Stomach (tissue), 8 donors: ENCODE measurements at regions not wholly inside any gene's neighbourhood (a gene's known extent, or its start where the extent isn't known, plus 50 kb on each side); places are given as distances from the start of the nearest gene placed in this dataset.

ENCODE experiments used
- DNase-seq, 2 donors: peaks; one replicate each; pipeline versions ENCODE4 v3.0.0 to v3.0.0-alpha.2; 2013 to 2019
- H3K27ac ChIP-seq, 5 donors: fragments of 200-600 bp in 4 of 5; sonication (generic) in 4 of 5; one replicate each; pipeline ENCODE4 v1.5.1; 2013 to 2019; ENCODE audit warnings: mild to moderate bottlenecking in 1 of 5, moderate library complexity in 1 of 5
- H3K27me3 ChIP-seq, 3 donors: fragments of 200-600 bp; sonication (generic); one replicate each; pipeline ENCODE4 v1.5.1; 2017 to 2019; ENCODE audit warnings: mixed run types in 1 of 3
- H3K36me3 ChIP-seq, 4 donors: fragments of 200-600 bp; sonication (generic); 1 replicate in 3 of 4; 2 replicates in 1 of 4; pipeline ENCODE4 v1.5.1; 2016 to 2019
- H3K4me1 ChIP-seq, 4 donors: fragments of 200-600 bp; sonication (generic); one replicate each; pipeline ENCODE4 v1.5.1; 2016 to 2019
- H3K4me3 ChIP-seq, 4 donors: fragments of 200-600 bp; sonication (generic) in 3 of 4; one replicate each; pipeline ENCODE4 v1.5.1; 2016 to 2019; ENCODE audit warnings: mild to moderate bottlenecking in 1 of 4
- H3K9me3 ChIP-seq, 4 donors: fragments of 200-600 bp; sonication (generic); one replicate each; pipeline ENCODE4 v1.5.1; 2016 to 2019
- EP300 ChIP-seq: sonication (generic); formaldehyde crosslinking; IDR thresholded peaks from one replicate; pipeline ENCODE4 v1.6.1; 2017; ENCODE audit warnings: antibody characterized with exemption
- POLR2A ChIP-seq, 4 donors: fragments of 450-650 bp; IDR thresholded peaks; one replicate each; pipeline ENCODE4 v1.6.1; 2016; ENCODE audit warnings: antibody characterized with exemption in 4 of 4, control low read depth in 2 of 4, mild to moderate bottlenecking in 1 of 4, moderate library complexity in 1 of 4
- POLR2AphosphoS5 ChIP-seq, 3 donors: sonication (generic); formaldehyde crosslinking; IDR thresholded peaks; one replicate each; pipeline ENCODE4 v1.6.1; 2016; ENCODE audit warnings: antibody characterized with exemption in 3 of 3
- WGBS, 5 donors: extraction: QIAGEN DNeasy Blood & Tissue Kit in 3 of 5; methylation state at CpG; one replicate each; pipeline versions ENCODE4 v1.1.5 to v1.1.7; 2013 to 2018; 5-methylcytosine and 5-hydroxymethylcytosine counted together
- intact Hi-C: fragments of 100-400 bp; cut with DNase I; formaldehyde crosslinking; loops from one replicate; pipeline ENCODE4 v1.15.1; 2023; ENCODE audit warnings: low total_unique reads
- TF ChIP-seq, protein P1 (sequence below), 7 experiments: fragments of 450-650 bp in 4 of 7; fragments of 200-600 bp in 3 of 7; sonication (generic) in 3 of 7; IDR thresholded peaks; one replicate each; pipeline ENCODE4 v1.5.1; 2016 to 2019; ENCODE audit warnings: antibody characterized with exemption in 7 of 7, control low read depth in 2 of 7, mild to moderate bottlenecking in 1 of 7
- donor health status: healthy with polysubstance abuse.
- donor health status: Bipolar disorder and iron deficiency.
- donor health status: healthy.

DNA sequence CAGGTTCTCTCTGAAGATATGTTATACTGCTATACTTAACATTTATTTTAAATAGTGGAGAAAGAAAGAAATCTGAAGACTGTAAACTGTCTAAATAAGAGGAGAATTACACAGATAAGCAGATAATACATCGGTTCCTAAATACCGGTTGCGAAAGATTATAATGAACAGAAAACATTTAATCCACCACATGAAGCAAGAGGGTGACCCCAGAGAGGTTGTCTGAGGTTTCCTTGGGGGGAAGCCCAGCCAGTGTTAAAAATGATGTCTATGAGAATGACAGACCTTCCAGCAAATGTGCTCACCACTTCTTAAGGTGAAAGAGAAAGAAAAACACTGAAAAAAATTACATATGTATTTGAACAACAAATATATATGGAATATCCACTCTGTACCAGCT is 356.4 kb upstream of the KAZN start:
- Histone ChIP-seq H3K36me3 (no peaks in the 10 kb centered on the region), H3K4me1 (no peaks in the 10 kb centered on the region), H3K9me3 (no peaks in the 10 kb centered on the region), H3K4me3 (no peak overlapping the region), H3K27ac (peak overlapping the region in 4 of 5 donors; percentile 12 to 53 (median 24)), H3K27me3 (no peaks in the 10 kb centered on the region)
- TF ChIP-seq, protein P1, sequence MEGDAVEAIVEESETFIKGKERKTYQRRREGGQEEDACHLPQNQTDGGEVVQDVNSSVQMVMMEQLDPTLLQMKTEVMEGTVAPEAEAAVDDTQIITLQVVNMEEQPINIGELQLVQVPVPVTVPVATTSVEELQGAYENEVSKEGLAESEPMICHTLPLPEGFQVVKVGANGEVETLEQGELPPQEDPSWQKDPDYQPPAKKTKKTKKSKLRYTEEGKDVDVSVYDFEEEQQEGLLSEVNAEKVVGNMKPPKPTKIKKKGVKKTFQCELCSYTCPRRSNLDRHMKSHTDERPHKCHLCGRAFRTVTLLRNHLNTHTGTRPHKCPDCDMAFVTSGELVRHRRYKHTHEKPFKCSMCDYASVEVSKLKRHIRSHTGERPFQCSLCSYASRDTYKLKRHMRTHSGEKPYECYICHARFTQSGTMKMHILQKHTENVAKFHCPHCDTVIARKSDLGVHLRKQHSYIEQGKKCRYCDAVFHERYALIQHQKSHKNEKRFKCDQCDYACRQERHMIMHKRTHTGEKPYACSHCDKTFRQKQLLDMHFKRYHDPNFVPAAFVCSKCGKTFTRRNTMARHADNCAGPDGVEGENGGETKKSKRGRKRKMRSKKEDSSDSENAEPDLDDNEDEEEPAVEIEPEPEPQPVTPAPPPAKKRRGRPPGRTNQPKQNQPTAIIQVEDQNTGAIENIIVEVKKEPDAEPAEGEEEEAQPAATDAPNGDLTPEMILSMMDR (IDR thresholded peaks at IDR 0.05): no peak
- TF ChIP-seq POLR2AphosphoS5 (IDR thresholded peaks at IDR 0.05) (no peak), POLR2A (IDR thresholded peaks at IDR 0.05) (no peak), EP300 (no peak)
- intact Hi-C loops: no loop called here
- DNase-seq: no peak
- 60 to 77% (median 70%) methylated on average over 3 of the region's 3 CpGs for WGBS, 5 donors

DNA sequence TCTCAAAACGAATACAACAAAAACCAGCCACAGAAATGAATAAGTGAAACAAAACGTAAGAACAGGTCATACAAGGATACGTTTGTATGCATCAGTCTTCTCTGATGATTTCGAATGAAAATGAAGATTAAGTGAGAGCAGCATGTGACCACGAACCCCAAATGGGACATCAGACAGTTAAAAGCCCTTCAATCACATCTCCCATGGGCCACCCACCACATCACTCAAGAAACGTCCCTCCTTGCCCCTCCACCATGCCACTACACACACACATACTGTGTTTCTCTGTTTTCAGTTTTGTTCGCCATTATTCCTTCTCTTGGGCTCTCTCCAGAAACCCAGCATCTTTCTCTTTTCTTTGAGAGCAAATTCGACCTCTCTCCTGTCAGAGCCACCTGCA is 355.6 kb upstream of the KAZN start:
- Histone ChIP-seq H3K27ac (peak overlapping the region in 1 of 5 donors; percentile 53), H3K9me3 (no peaks in the 10 kb centered on the region), H3K4me3 (no peak overlapping the region), H3K27me3 (no peaks in the 10 kb centered on the region), H3K4me1 (no peaks in the 10 kb centered on the region), H3K36me3 (no peaks in the 10 kb centered on the region)
- intact Hi-C loops: no loop called here
- no peak for DNase-seq
- no peak for TF ChIP-seq POLR2AphosphoS5 (IDR thresholded peaks at IDR 0.05)
- no peak for TF ChIP-seq EP300
- TF ChIP-seq POLR2A (IDR thresholded peaks at IDR 0.05): no peak
- TF ChIP-seq, protein P1 (IDR thresholded peaks at IDR 0.05): no peak
- 71 to 77% (median 72%) methylated on average over 8 of the region's 8 CpGs for WGBS, 5 donors

DNA sequence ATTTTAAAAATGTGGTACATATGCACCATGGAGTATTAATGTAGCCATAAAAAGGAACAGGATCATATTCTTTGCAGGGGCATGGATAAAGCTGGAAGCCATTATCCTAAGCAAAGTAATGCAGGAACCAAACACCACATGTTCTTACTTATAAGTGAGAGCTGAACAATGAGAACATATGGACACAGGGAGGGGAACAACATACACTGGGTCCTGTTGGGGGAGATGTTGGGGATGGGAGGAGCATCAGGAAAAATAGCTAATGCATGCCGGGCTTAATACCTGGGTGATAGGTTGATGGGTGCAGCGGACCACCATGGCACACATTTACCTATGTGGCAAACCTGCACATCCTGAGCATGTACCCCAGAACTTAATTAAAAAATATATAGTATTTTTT is 352.5 kb upstream of the KAZN start:
- Histone ChIP-seq H3K36me3 (no peaks in the 10 kb centered on the region), H3K4me3 (no peak overlapping the region), H3K27me3 (no peaks in the 10 kb centered on the region), H3K9me3 (no peaks in the 10 kb centered on the region), H3K27ac (no peak overlapping the region), H3K4me1 (no peaks in the 10 kb centered on the region)
- TF ChIP-seq EP300 (no peak), POLR2A (IDR thresholded peaks at IDR 0.05) (no peak), POLR2AphosphoS5 (IDR thresholded peaks at IDR 0.05) (no peak)
- TF ChIP-seq, protein P1 (IDR thresholded peaks at IDR 0.05): no peak
- whole genome bisulfite sequencing, 5 donors: 82 to 98% (median 92%) methylated on average over 2 of the region's 2 CpGs
- intact Hi-C loops: no loop called here
- DNase-seq: no peak

DNA sequence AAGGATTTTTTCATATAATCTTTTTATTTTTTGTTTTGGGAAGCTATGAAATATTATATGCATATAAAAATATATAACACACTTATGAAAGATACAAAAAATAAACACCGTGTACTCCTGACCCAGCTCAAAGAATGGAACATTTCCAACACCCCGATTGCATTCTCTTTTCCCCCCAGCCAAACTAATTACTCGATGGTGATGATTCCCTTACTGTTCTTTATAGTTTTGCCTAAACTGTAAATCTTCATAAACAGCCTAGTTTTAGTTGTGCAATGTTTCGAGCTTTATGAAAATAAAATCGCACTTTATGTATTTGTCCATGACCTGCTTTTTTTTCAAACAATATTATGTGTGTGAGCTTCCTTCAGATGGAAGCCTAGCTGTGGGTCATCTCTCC is 352.0 kb upstream of the KAZN start:
- Histone ChIP-seq H3K27me3 (no peaks in the 10 kb centered on the region), H3K4me3 (no peak overlapping the region), H3K27ac (no peak overlapping the region), H3K4me1 (no peaks in the 10 kb centered on the region), H3K9me3 (no peaks in the 10 kb centered on the region), H3K36me3 (no peaks in the 10 kb centered on the region)
- no peak for DNase-seq
- WGBS, 5 donors: 77 to 84% (median 79%) methylated on average over 5 of the region's 5 CpGs
- no peak for TF ChIP-seq POLR2A (IDR thresholded peaks at IDR 0.05)
- TF ChIP-seq POLR2AphosphoS5 (IDR thresholded peaks at IDR 0.05): no peak
- intact Hi-C loops: no loop called here

DNA sequence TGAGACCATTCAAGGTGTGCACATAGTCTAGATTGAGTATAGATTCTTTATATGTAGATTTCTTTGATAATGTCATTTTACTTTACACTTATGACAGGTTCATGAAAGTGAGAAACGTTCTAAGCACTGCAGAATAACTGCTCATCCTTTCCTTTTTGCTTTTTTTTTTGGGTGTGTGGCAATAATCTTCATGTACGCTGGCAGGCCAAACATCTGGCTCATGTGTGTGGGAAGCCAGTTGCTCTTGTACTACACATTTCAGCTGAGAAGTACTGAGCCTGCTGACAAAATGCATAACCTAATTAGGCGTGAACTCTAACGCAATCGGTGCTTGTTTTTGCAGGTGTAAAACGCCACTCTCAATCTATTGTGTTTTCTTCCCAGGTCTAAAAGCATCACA is 350.8 kb upstream of the KAZN start:
- DNase-seq: no peak
- H3K36me3 ChIP-seq: no peaks in the 10 kb centered on the region
- H3K27ac ChIP-seq: no peak overlapping the region
- H3K27me3 ChIP-seq: no peaks in the 10 kb centered on the region
- intact Hi-C loops: no loop called here
- H3K4me1 ChIP-seq: no peaks in the 10 kb centered on the region
- H3K4me3 ChIP-seq: no peak overlapping the region
- H3K9me3 ChIP-seq: no peaks in the 10 kb centered on the region
- WGBS, 5 donors: 72 to 80% (median 77%) methylated on average over 6 of the region's 6 CpGs
- TF ChIP-seq POLR2A (IDR thresholded peaks at IDR 0.05) (no peak), POLR2AphosphoS5 (IDR thresholded peaks at IDR 0.05) (no peak), EP300 (no peak)
- TF ChIP-seq, protein P1 (IDR thresholded peaks at IDR 0.05): no peak
